SW 1271 (cell line): ENCODE measurements at regions not wholly inside any gene's neighbourhood (a gene's known extent, or its start where the extent isn't known, plus 50 kb on each side); places are given as distances from the start of the nearest gene placed in this dataset.

ENCODE experiments used
- DNase-seq, 2 experiments: peaks; one replicate each; lab custom pipeline; 2025; lab: John Stamatoyannopoulos, UW

GRCh38 chr14:100467046-100467750 lies 120.0 kb downstream of the BEGAIN start:
- DNase-seq, result no peak

DNA sequence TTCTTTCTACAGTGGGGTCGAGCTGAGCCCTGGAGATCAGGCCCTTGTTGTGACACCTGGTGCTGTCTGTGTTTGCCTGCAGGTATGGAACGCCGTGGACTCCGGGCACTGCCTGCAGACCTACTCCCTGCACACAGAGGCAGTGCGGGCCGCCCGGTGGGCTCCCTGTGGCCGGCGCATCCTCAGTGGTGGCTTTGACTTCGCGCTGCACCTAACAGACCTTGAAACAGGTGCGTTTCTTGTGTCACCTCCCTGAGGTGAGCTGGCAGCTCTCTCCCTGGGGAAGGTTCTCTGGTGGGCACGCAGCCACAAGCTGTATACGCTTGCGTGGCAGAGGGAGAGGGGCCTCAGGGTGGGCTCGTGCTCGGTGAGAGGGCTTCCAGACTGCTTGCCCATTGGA lies 119.3 kb downstream of the BEGAIN start:
- no peak for DNase-seq

DNA sequence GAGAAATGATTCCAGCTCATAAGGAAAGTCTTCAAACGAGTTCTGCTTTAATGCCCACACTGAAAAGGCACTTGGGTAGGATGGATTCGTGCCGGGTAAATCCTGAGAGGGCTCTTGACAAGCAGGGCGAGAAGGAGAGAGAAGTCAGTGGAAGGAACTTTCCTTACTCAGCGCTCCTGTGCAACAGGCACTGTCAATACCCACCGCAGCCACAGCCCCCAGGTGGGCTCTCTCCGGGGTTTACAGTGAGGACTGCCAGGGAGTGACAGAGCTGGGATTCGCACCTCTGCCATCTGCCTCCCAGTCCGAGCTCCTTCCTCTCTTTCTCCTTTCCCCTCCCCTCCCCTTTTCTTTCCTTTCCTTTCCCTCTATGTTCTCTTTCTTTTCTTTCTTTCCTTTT lies 118.7 kb downstream of the BEGAIN start:
- no peak for DNase-seq

DNA sequence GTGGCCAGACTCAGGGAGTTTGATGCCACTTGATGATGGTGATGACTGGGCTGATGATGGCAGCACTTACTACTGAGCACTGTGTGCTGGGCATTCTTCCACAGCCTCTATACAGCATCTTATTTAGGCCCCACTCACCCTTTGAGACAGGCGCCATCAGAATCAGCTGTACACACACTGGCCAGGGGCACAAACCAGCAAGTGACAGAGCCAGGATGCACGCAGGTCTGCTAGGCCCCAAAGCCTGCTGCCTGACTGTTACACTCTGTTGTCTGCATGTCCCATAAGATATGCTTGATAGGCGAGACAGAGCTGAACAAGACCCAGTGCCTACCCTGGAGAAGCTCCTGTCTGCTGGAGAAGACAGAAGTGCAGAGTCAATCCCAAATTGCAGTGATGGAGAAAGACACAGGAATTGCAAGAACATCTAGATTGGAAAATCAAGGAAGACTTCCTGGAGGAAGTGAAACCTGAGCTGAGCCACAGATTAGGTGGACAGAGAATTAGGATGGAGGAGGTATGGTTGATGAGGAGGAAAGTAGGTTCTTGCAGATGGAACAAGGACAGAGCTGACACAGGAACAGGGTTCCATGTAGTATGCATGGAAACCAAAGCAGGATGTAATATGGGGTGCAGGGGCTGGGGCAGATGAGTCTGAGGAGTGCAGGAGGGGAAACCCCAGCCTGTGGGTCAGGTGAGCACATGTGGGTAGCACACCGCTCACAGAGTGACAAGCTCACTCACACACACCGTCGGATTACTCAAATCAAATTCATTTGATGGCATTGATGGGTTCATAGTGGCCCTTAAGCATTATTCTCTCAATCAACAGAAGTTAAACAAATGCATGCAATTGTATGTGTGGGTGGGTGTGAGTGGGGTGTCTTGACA lies 117.3 kb downstream of the BEGAIN start:
- DNase-seq, result no peak

DNA sequence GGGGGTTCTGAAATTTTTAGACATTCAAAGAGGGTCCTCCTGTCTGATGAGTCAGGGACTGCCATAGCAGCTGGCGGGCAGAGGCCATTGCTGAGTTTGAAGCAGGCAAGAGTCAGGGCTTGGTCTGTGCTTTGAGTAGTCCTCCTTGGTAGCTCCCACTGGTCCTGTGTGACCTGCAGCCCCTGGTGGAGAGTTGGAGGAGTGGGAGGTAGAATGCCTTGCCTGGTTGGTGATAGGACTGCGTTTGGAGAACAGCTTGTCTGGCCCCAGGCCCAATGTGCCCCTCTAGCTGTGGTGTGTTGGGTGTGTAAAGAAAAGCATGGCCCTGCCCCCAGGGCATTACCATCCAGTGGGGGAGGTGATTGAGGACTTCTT lies 116.7 kb downstream of the BEGAIN start:
- no peak for DNase-seq

GRCh38 chr14:100471441-100472093 lies 115.7 kb downstream of the BEGAIN start:
- no peak for DNase-seq

GRCh38 chr14:100472094-100472455 lies 115.1 kb downstream of the BEGAIN start:
- DNase-seq, result no peak

GRCh38 chr14:100472491-100472890 lies 114.7 kb downstream of the BEGAIN start:
- DNase-seq, result no peak

DNA sequence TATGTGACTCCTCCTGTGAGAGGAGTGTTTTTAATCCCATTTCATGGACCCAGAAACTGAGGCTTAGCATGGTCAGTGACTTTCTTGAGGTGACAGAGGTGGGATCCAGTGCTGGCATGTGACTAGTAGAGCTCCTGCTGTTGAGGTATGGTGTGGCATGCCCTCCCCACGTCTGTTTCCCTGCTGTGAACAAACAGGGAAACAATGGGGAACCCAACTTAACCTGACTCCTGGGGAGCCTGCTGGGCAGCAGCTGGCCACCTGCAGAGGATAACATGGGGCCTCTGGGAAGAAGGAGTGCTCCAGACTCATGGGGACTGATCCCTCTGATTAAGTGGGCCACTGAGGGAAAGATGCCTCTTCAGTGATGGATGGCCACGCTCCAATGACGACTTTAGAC lies 114.0 kb downstream of the BEGAIN start:
- DNase-seq, result no peak

- DNase-seq, result no peak
Measured at GRCh38 chr14:100474196-100474595, 113.0 kb downstream of the BEGAIN start.

DNA sequence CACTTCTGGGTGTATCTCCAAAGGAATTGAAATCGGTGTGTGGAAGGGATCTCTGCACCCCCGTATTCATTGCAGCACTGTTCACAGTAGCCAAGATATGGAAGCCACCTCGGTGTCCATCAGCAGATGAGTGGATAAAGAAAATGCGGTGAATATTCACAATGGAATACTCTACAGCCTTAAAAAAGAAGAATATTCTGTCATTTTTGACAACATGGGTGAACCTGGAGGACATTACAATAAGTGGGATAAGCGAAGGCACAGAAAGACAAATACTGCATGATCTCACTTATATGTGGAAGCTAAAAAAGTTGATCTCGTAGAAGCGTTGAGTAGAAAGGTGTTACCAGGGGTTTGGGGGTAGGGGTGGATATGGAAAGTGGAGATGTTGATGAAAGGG lies 111.9 kb downstream of the BEGAIN start:
- DNase-seq, result no peak

GRCh38 chr14:100476012-100476822 lies 111.0 kb downstream of the BEGAIN start:
- no peak for DNase-seq

DNA sequence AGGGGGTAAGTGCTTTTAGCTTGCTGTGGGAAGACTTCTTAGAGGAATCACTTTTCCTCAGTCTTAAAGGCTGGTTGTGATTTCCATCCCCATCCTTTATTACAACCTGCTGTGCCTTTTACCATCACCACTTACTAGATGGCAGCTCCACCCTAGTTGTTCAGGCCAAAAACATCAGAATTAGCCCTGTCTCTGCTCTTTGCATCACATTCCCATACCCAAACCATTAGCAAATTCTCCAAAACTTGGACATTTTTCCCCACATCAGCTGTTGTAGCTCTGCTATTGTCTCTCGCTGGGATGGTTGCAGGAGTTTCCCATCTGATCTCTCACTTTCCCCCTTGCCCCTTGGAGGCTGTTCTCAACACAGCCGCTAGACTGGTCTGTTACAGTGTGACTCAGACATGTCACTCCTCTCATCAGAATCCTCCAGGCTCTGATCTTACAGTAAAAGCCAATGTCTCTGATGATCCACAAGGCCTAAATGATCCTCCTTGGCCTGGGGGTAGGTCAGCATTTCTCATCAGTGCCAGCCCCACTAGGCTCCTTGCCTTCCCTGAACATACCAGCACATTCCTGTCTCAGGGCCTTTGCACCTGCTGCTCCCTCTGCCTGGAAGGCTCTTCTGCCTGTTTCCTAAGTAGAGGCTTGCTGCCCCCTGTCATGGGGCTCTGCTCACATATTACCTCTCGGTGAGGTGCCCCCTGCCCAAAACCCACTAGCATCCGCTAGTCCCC lies 102.5 kb downstream of the BEGAIN start:
- no peak for DNase-seq

- no peak for DNase-seq
Measured at GRCh38 chr14:100486025-100486828, 101.0 kb downstream of the BEGAIN start.
